ENCODE measurements at regions not wholly inside any gene's neighbourhood (a gene's known extent, or its start where the extent isn't known, plus 50 kb on each side); places are given as distances from the start of the nearest gene placed in this dataset.

DNA sequence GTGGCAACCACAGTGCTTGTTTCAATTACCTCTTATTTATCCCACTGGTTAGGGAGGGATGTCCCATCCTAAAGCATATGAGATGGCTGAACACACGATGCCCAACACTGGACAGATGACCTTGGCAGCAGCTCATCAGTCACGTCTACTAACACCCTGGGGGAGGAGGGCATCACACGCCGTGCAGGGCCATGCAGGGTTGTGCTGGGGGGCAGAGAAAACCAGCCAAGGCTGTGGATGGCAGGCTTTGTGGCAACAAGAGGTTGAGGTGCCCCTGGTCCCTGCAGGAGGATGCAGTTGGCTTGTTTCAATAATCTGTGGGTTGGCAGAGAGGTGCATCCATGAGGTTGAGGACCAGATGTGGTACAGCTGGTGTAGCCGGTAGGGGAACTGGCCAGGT, 293.7 kb upstream of the SULF2 start:
- FAIRE-seq (no peak), DNase-seq (ENCODE audit: insufficient read length, low spot score) (no peak)
- TF ChIP-seq, protein P1, sequence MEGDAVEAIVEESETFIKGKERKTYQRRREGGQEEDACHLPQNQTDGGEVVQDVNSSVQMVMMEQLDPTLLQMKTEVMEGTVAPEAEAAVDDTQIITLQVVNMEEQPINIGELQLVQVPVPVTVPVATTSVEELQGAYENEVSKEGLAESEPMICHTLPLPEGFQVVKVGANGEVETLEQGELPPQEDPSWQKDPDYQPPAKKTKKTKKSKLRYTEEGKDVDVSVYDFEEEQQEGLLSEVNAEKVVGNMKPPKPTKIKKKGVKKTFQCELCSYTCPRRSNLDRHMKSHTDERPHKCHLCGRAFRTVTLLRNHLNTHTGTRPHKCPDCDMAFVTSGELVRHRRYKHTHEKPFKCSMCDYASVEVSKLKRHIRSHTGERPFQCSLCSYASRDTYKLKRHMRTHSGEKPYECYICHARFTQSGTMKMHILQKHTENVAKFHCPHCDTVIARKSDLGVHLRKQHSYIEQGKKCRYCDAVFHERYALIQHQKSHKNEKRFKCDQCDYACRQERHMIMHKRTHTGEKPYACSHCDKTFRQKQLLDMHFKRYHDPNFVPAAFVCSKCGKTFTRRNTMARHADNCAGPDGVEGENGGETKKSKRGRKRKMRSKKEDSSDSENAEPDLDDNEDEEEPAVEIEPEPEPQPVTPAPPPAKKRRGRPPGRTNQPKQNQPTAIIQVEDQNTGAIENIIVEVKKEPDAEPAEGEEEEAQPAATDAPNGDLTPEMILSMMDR (IDR thresholded peaks at IDR 0.05; ENCODE audit: insufficient read depth, missing control alignments), result no peak

DNA sequence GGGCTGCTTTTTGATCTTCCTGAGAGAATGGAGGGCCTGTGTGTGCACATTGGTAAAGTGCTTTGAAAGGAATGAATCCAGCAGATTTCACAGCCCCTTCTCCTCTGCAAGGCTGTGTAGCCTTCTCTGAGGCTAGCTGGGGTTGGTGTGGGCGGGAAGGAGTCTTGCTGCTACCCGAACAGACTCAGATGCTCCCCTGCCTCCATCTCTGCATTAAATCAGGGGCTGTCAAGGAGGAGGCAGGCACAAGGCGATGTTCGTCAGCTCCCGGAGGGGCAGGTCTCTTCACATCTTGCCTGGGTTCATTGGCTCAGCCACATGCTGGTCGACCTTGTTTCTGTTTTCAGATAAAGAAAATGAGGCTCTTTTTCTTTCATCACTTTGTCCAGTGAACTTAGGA, 291.5 kb upstream of the SULF2 start:
- TF ChIP-seq, protein P1 (IDR thresholded peaks at IDR 0.05; ENCODE audit: insufficient read depth, missing control alignments), result no peak
- no peak for DNase-seq (ENCODE audit: insufficient read length, low spot score)
- FAIRE-seq, result no peak

DNA sequence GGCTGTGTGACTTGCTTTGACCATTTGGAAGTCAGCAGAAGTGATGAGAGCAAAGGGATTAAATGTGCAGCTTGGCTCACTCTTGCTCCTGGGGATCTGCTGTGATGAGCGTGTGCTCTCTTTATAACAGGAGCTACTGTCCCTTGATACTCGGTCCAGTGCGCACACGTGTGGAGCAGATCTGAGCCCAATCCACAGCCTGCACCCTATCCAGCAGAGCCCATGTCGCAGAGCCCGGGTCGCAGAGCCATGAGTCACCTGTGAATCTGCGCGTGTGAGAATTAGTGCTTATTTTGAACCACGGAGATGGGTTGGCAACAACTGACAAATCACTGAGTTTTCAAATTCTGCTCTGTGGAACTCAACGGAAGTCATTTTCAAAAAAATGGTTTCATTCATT, 291.0 kb upstream of the SULF2 start:
- no peak for DNase-seq (ENCODE audit: insufficient read length, low spot score)
- TF ChIP-seq, protein P1 (IDR thresholded peaks at IDR 0.05; ENCODE audit: insufficient read depth, missing control alignments), result no peak
- FAIRE-seq, result no peak

- TF ChIP-seq, protein P1 (IDR thresholded peaks at IDR 0.05; ENCODE audit: insufficient read depth, missing control alignments), result no peak
- DNase-seq (ENCODE audit: insufficient read length, low spot score), result no peak
- no peak for FAIRE-seq
These were observed 290.4 kb upstream of the SULF2 start for GRCh38 chr20:48075591-48076174.

GRCh38 chr20:48070991-48071652, 285.8 kb upstream of the SULF2 start:
- DNase-seq (ENCODE audit: insufficient read length, low spot score) (no peak), FAIRE-seq (no peak)
- TF ChIP-seq, protein P1 (IDR thresholded peaks at IDR 0.05; ENCODE audit: insufficient read depth, missing control alignments), result no peak

DNA sequence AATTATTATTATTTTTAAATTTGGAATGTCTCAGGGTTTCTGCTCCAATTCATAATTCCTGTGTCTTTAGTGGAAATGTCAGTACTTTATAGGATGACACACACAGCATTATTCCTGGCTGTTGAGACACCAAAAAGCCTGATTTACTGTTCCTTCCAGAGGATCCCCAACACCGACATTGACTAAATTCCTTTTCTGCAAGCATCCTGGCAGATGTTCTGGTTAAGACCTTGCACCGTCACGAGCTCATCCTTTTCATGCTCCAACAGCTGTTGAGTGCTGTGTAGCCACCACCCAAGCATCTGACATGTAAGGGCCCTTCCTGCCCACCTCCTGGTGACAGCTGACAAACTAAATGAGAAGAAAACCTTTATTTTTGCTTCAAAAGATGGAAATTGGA, 284.3 kb upstream of the SULF2 start:
- TF ChIP-seq, protein P1 (IDR thresholded peaks at IDR 0.05; ENCODE audit: insufficient read depth, missing control alignments), result no peak
- no peak for DNase-seq (ENCODE audit: insufficient read length, low spot score)
- FAIRE-seq, result no peak

- DNase-seq (ENCODE audit: insufficient read length, low spot score), result no peak
- FAIRE-seq, result no peak
- TF ChIP-seq, protein P1 (IDR thresholded peaks at IDR 0.05; ENCODE audit: insufficient read depth, missing control alignments), result no peak
These were observed 281.6 kb upstream of the SULF2 start for GRCh38 chr20:48066851-48067250.
